T-cell (primary cell): ENCODE measurements at regions not wholly inside any gene's neighbourhood (a gene's known extent, or its start where the extent isn't known, plus 50 kb on each side); places are given as distances from the start of the nearest gene placed in this dataset.

Experiments used
- ATAC-seq, 4 experiments: fragments of 200-7000 bp in 3 of 4; fragments of 150-1000 bp in 1 of 4; cut with Tn5 transposase; replicated peaks in 1 of 4; 1 replicate in 3 of 4; 2 replicates in 1 of 4; pipeline ENCODE4 v1.10.0; 2021; ENCODE audit warnings: moderate library complexity in 3 of 4, mild to moderate bottlenecking in 2 of 4, moderate number of reproducible peaks in 1 of 4
- CTCF ChIA-PET, 2 donors: fragments of 300-600 bp; sonication (Branson Sonifier 250); formaldehyde crosslinking; loops; one replicate each; lab custom pipeline; 2022; ENCODE audit warnings: antibody characterized with exemption in 2 of 2; lab: Charles Lee
- POLR2A ChIA-PET, 2 donors: fragments of 300-600 bp; sonication (Branson Sonifier 250); formaldehyde crosslinking; loops; one replicate each; lab custom pipeline; 2022; ENCODE audit warnings: antibody characterized with exemption in 2 of 2; lab: Charles Lee
- DNase-seq, 35 experiments: peaks; one replicate each; pipeline versions ENCODE4 v3.0.0 to v3.0.0-alpha.2; 2013 to 2023
- H3K27ac ChIP-seq: one replicate; pipeline ENCODE4 v1.5.1; 2013; ENCODE audit warnings: low read length
- H3K27me3 ChIP-seq, 2 experiments: replicated peaks in 1 of 2; 1 replicate in 1 of 2; 2 replicates in 1 of 2; pipeline versions ENCODE4 v1.6.1 to v1.7.0; 2013; ENCODE audit warnings: low read length in 1 of 2, mixed read lengths in 1 of 2; ENCODE audit not compliant: control insufficient read depth in 2 of 2, insufficient read depth in 2 of 2; ENCODE audit errors: extremely low read depth in 1 of 2
- H3K36me3 ChIP-seq, 2 donors: 1 replicate in 1 of 2; 2 replicates in 1 of 2; pipeline versions ENCODE4 v1.6.1 to v1.7.0; 2013; ENCODE audit warnings: low read length in 1 of 2; ENCODE audit not compliant: control insufficient read depth in 2 of 2, insufficient read depth in 1 of 2; ENCODE audit errors: extremely low read depth in 1 of 2
- H3K4me1 ChIP-seq, 2 experiments: 1 replicate in 1 of 2; 2 replicates in 1 of 2; pipeline versions ENCODE4 v1.6.1 to v1.7.0; 2013; ENCODE audit warnings: low read length in 2 of 2, mixed read lengths in 1 of 2; ENCODE audit not compliant: insufficient read depth in 2 of 2, control insufficient read depth in 1 of 2; ENCODE audit errors: extremely low read depth in 1 of 2
- H3K4me3 ChIP-seq, 2 donors: 1 replicate in 1 of 2; 2 replicates in 1 of 2; pipeline versions ENCODE4 v1.5.1 to v1.7.0; 2013; ENCODE audit warnings: mild to moderate bottlenecking in 2 of 2, low read length in 1 of 2, moderate library complexity in 1 of 2; ENCODE audit not compliant: control insufficient read depth in 1 of 2; ENCODE audit errors: extremely low read depth in 1 of 2
- H3K9me3 ChIP-seq: 2 replicates; pipeline ENCODE4 v1.7.0; 2013
- H3K27ac Mint-ChIP-seq, 2 donors: one replicate each; pipeline ENCODE4 v1.8.0; 2020 to 2021; ENCODE audit warnings: mild to moderate bottlenecking in 2 of 2, mixed read lengths in 2 of 2
- H3K27me3 Mint-ChIP-seq, 2 donors: one replicate each; pipeline ENCODE4 v1.8.0; 2021 to 2022; ENCODE audit warnings: mixed read lengths in 2 of 2
- H3K36me3 Mint-ChIP-seq: one replicate; pipeline ENCODE4 v1.8.0; 2021; ENCODE audit warnings: mixed read lengths
- H3K4me1 Mint-ChIP-seq, 3 donors: one replicate each; pipeline ENCODE4 v1.8.0; 2020 to 2022; ENCODE audit warnings: mixed read lengths in 3 of 3, mild to moderate bottlenecking in 1 of 3
- H3K4me3 Mint-ChIP-seq, 3 donors: one replicate each; pipeline ENCODE4 v1.8.0; 2020 to 2022; ENCODE audit warnings: mild to moderate bottlenecking in 3 of 3, mixed read lengths in 3 of 3, moderate library complexity in 3 of 3
- H3K9me3 Mint-ChIP-seq, 3 donors: one replicate each; pipeline ENCODE4 v1.8.0; 2020 to 2022; ENCODE audit warnings: mixed read lengths in 3 of 3
- WGBS: methylation state at CpG from one replicate; pipeline ENCODE4 v1.1.5; 2013; ENCODE audit warnings: missing lambda C conversion rate; ENCODE audit not compliant: insufficient coverage; 5-methylcytosine and 5-hydroxymethylcytosine counted together

DNA sequence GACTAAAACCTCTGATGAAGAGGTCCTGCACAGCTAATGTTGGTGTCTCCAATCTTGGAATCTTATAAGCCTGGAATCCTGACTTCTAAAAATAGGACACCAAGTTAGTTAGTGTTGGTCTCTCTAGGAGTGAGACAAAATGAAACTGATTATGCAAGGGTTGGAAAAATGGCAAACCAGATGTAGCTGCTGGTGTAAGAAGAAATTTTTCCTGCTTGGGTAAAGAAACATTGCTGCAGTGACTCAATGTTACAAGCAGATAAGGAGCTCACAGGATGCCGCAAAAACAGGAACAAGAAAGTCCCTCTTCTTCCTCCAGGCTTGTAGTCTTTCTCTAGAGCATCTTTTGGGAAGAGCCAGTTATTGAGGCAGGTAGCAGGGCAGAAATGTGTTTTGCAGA lies 449.0 kb downstream of the ETV1 start:
- H3K4me3 Mint-ChIP-seq = no peak overlapping the region
- Histone ChIP-seq H3K4me3 (no peak overlapping the region), H3K27ac (no peak overlapping the region), H3K36me3 (no peaks in the 10 kb centered on the region), H3K4me1 (no peaks in the 10 kb centered on the region), H3K9me3 (no peaks in the 10 kb centered on the region), H3K27me3 (no peaks in the 10 kb centered on the region)
- H3K36me3 Mint-ChIP-seq = no peaks in the 10 kb centered on the region
- no CpG with 5 or more reads among the region's 1 CpG for WGBS
- H3K4me1 Mint-ChIP-seq = no peaks in the 10 kb centered on the region
- ChIA-PET POLR2A (no interaction called here), CTCF (interaction anchor here in 1 of 2 donors (1.7 kb wide), 1 partner anchor 16 kb away, joined by 10 read pairs; no protein-coding TSS in a partner anchor)
- DNase-seq (no peak), ATAC-seq (no peak)
- peaks cover 0 to 4% (median 0%) of the 10 kb centered on the region in 3 donors for H3K9me3 Mint-ChIP-seq
- no peaks in the 10 kb centered on the region for H3K27me3 Mint-ChIP-seq
- no peak overlapping the region for H3K27ac Mint-ChIP-seq

DNA sequence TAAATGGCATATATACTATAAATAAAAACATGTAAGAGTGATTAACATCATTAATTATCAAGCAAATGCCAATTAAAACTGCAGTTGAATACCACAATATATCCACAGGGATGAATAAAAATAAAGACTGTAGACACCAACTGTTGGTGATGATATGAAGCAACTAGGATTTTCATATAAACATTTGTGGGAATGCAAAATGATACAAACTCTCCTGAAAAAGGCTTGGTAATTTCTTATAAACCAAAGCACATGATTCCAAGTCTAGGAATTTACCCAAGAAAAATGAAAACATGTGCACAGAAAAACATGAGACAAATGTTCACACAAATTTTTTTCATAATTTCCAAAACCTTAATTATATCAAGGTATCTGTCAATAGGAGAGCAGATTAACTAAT lies 448.1 kb downstream of the ETV1 start:
- ChIA-PET POLR2A (no interaction called here), CTCF (no interaction called here)
- H3K9me3 Mint-ChIP-seq = peaks cover 0 to 4% (median 0%) of the 10 kb centered on the region in 3 donors
- Histone ChIP-seq H3K4me3 (no peak overlapping the region), H3K27ac (no peak overlapping the region), H3K36me3 (no peaks in the 10 kb centered on the region), H3K9me3 (no peaks in the 10 kb centered on the region), H3K27me3 (no peaks in the 10 kb centered on the region), H3K4me1 (no peaks in the 10 kb centered on the region)
- H3K27me3 Mint-ChIP-seq = no peaks in the 10 kb centered on the region
- ATAC-seq (no peak), DNase-seq (no peak)
- no peaks in the 10 kb centered on the region for H3K36me3 Mint-ChIP-seq
- H3K4me1 Mint-ChIP-seq = no peaks in the 10 kb centered on the region
- H3K27ac Mint-ChIP-seq = no peak overlapping the region
- H3K4me3 Mint-ChIP-seq = no peak overlapping the region

DNA sequence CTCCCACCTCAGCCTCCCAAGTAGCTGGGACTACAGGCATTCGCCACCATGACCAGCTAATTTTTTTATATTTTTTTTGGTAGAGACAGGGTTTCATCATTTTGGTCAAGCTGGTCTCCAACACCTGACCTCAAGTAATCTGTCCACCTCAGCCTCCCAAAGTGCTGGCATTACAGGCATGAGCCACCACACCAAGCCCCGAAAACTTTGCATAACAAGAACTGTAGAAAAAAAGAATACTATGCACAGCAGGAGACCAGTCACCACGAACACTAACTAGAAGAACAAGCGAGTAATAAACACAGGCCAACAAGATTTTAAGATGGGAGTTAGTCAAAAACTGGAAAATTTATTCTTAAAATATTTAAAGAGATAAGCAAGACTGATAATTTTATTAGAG lies 447.0 kb downstream of the ETV1 start:
- H3K27me3 ChIP-seq = no peaks in the 10 kb centered on the region
- Mint-ChIP-seq H3K4me3 (no peak overlapping the region), H3K27me3 (no peaks in the 10 kb centered on the region), H3K9me3 (peaks cover 0 to 4% (median 0%) of the 10 kb centered on the region in 3 donors), H3K27ac (no peak overlapping the region), H3K36me3 (no peaks in the 10 kb centered on the region), H3K4me1 (no peaks in the 10 kb centered on the region)
- no peaks in the 10 kb centered on the region for H3K4me1 ChIP-seq
- DNase-seq (no peak), ATAC-seq (no peak)
- ChIA-PET CTCF (no interaction called here), POLR2A (no interaction called here)
- H3K36me3 ChIP-seq = no peaks in the 10 kb centered on the region
- no peaks in the 10 kb centered on the region for H3K9me3 ChIP-seq
- no peak overlapping the region for H3K4me3 ChIP-seq
- WGBS = no CpG with 5 or more reads among the region's 4 CpGs
- no peak overlapping the region for H3K27ac ChIP-seq

DNA sequence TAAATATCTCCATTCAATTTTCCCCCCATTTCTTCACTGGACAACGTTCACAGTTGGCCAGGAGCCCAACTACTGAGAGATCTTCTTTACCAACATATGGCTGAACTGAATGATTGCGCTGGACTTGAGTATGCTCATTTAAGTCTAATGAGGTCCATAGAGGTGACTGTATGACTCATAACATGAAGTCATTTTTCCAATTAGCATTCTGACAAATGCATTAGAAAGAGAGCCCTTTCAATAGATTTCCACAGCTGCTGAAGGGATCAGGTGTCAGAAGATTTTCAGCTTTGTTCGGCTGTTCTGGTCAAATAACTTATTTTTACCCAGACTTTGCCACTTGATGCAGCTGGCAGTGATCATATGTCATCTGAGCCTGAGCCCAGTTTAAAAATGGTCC lies 438.0 kb downstream of the ETV1 start:
- no peaks in the 10 kb centered on the region for H3K36me3 Mint-ChIP-seq
- CTCF ChIA-PET = no interaction called here

DNA sequence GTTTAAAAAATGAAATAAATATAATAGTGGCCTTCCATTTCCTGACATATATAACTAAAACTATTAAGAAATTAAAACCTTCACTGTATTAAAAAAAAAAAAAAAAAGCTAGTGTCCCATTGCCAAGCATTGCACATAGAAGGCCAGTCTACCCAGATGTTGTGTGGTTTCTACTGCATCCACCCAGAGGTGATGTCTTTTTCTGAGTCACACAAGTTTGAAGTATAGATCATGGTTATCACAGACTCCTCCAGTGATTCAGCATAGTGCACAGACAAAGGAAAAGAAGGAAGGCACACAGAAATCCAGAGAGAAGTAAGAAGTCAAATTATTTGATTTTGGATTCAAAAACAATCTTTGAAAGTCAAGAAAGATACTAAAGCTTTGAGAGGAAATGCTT lies 429.0 kb downstream of the ETV1 start:
- H3K4me3 ChIP-seq = no peak overlapping the region
- H3K27me3 ChIP-seq = no peaks in the 10 kb centered on the region
- Mint-ChIP-seq H3K4me1 (peaks cover 0 to 4% (median 0%) of the 10 kb centered on the region in 3 donors), H3K36me3 (no peaks in the 10 kb centered on the region), H3K27me3 (no peaks in the 10 kb centered on the region), H3K4me3 (no peak overlapping the region), H3K27ac (no peak overlapping the region), H3K9me3 (peaks cover 0 to 10% (median 2%) of the 10 kb centered on the region in 3 donors)
- no peak for DNase-seq
- H3K27ac ChIP-seq = no peak overlapping the region
- H3K36me3 ChIP-seq = no peaks in the 10 kb centered on the region
- no peaks in the 10 kb centered on the region for H3K4me1 ChIP-seq
- ChIA-PET CTCF (no interaction called here), POLR2A (interaction anchor here in 1 of 2 donors (0.7 kb wide), 1 partner anchor 30 kb away, joined by 5 read pairs; no protein-coding TSS in a partner anchor)
- no peaks in the 10 kb centered on the region for H3K9me3 ChIP-seq
- no peak for ATAC-seq

More for the DNA sequence above, 438.0 kb downstream of the ETV1 start:
- Histone ChIP-seq H3K27ac (no peak overlapping the region), H3K4me1 (no peaks in the 10 kb centered on the region), H3K27me3 (no peaks in the 10 kb centered on the region), H3K9me3 (no peaks in the 10 kb centered on the region), H3K4me3 (no peak overlapping the region), H3K36me3 (no peaks in the 10 kb centered on the region)
- Mint-ChIP-seq H3K9me3 (peaks cover 0 to 11% (median 0%) of the 10 kb centered on the region in 3 donors), H3K27me3 (no peaks in the 10 kb centered on the region), H3K4me1 (no peaks in the 10 kb centered on the region), H3K4me3 (no peak overlapping the region), H3K27ac (no peak overlapping the region)
- no peak for ATAC-seq
- 100% methylated on average over 1 of the region's 3 CpGs for WGBS
- DNase-seq = no peak
- POLR2A ChIA-PET = no interaction called here

DNA sequence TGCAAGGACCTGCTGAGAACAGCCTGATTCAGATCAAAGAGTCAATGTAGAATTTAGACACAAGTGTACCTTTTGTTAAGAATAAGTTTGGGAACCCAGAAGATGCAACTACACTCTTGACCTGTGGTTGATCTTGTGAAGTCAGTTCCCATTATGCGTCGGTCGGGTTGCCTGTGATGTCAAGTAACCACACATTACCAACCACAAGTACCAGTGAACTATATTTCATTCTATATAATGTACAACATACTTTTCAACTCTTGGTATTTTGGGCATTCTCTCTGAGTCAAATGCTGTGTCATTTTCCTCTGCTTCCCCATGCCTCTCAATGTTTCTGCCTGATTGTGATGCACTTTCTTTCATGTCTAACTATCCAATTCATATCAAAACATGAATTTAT lies 426.2 kb downstream of the ETV1 start:
- Mint-ChIP-seq H3K36me3 (no peaks in the 10 kb centered on the region), H3K4me3 (no peak overlapping the region), H3K27ac (no peak overlapping the region), H3K4me1 (peaks cover 0 to under 1% (median 0%) of the 10 kb centered on the region in 3 donors), H3K27me3 (no peaks in the 10 kb centered on the region), H3K9me3 (peaks cover 0 to 10% (median 2%) of the 10 kb centered on the region in 3 donors)
- ATAC-seq (no peak), DNase-seq (peak in 1 of 35 experiments; percentile 1)
- Histone ChIP-seq H3K27ac (no peak overlapping the region), H3K27me3 (no peaks in the 10 kb centered on the region), H3K4me1 (no peaks in the 10 kb centered on the region), H3K4me3 (no peak overlapping the region), H3K9me3 (no peaks in the 10 kb centered on the region), H3K36me3 (no peaks in the 10 kb centered on the region)
- ChIA-PET POLR2A (no interaction called here), CTCF (no interaction called here)
- no CpG with 5 or more reads among the region's 3 CpGs for WGBS

DNA sequence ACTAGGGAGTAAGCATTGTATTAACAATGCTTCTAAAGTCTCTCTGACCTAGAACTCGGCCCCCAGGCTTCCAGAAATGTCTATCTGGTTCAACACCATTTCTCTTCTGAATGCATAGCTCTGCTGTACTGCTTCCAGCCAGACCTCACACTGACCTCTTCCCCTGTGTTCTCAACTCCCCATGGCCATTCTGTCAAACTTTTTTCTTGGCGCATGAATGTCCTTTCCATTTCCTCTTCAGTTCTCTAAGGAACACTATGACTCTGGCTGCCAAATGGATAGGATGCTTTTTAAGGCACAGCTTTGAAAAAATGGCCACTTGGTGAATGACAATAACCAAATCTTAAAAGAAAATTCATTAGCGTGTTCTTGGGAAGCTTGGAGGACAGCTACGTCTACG lies 425.8 kb downstream of the ETV1 start:
- H3K9me3 ChIP-seq = no peaks in the 10 kb centered on the region
- CTCF ChIA-PET = no interaction called here
- no peak overlapping the region for H3K4me3 Mint-ChIP-seq
- no peaks in the 10 kb centered on the region for H3K27me3 Mint-ChIP-seq
- H3K36me3 Mint-ChIP-seq = no peaks in the 10 kb centered on the region
- H3K4me1 Mint-ChIP-seq = no peaks in the 10 kb centered on the region
- no peaks in the 10 kb centered on the region for H3K36me3 ChIP-seq
- peaks cover 0 to 10% (median 2%) of the 10 kb centered on the region in 3 donors for H3K9me3 Mint-ChIP-seq
- ATAC-seq = no peak
- POLR2A ChIA-PET = no interaction called here
- no peaks in the 10 kb centered on the region for H3K4me1 ChIP-seq
- H3K27ac ChIP-seq = no peak overlapping the region
- no peak overlapping the region for H3K4me3 ChIP-seq
- no peak for DNase-seq
- no peaks in the 10 kb centered on the region for H3K27me3 ChIP-seq
- no peak overlapping the region for H3K27ac Mint-ChIP-seq
- WGBS = 33% methylated on average over 1 of the region's 5 CpGs
